IMR-90 (cell line): ENCODE measurements at regions not wholly inside any gene's neighbourhood (a gene's known extent, or its start where the extent isn't known, plus 50 kb on each side); places are given as distances from the start of the nearest gene placed in this dataset.

Experiments used
- ATAC-seq: fragments of 200-7000 bp; cut with Tn5 transposase; 2 replicates; pipeline ENCODE4 v1.9.1; 2020; ENCODE audit warnings: low read depth, mild to moderate bottlenecking, moderate library complexity
- BruUV-seq: library from RNA; stranded (reverse); fragments of 400-500 nt; replicated peaks from 2 replicates; lab custom pipeline; 2021; lab: Mats Ljungman, UMichigan
- CTCF ChIA-PET: fragments of 300-600 bp; formaldehyde crosslinking; extraction: SDS; loops from one replicate; lab custom pipeline; 2021; ENCODE audit warnings: antibody characterized with exemption; lab: Yijun Ruan, JAX
- POLR2A ChIA-PET: fragments of 300-600 bp; sonication (Branson Sonifier 250); formaldehyde crosslinking; loops from one replicate; lab custom pipeline; 2022; ENCODE audit warnings: antibody characterized with exemption; ENCODE audit not compliant: unreplicated experiment; lab: Charles Lee
- DNase-seq: peaks from one replicate; pipeline ENCODE4 v3.0.0; 2013
- H2AFZ ChIP-seq: replicated peaks from 2 replicates; pipeline ENCODE3; 2013; ENCODE audit warnings: low read length, mild to moderate bottlenecking; ENCODE audit not compliant: poor library complexity
- H2AK5ac ChIP-seq: 2 replicates; pipeline ENCODE4 v1.6.1; 2013; ENCODE audit warnings: low read depth, low read length, inconsistent platforms
- H2AK9ac ChIP-seq: replicated peaks from 2 replicates; pipeline ENCODE3; 2013; ENCODE audit warnings: mild to moderate bottlenecking, low read depth, low read length, moderate library complexity; ENCODE audit not compliant: poor library complexity
- H2BK120ac ChIP-seq: 2 replicates; pipeline ENCODE4 v1.6.1; 2013; ENCODE audit warnings: low read depth, low read length, inconsistent platforms
- H2BK15ac ChIP-seq: 3 replicates; pipeline ENCODE4 v1.6.1; 2013; ENCODE audit warnings: low read depth, low read length, inconsistent platforms
- H2BK20ac ChIP-seq: 2 replicates; pipeline ENCODE4 v1.6.1; 2013; ENCODE audit warnings: low read depth, mild to moderate bottlenecking, inconsistent platforms, low read length, moderate library complexity
- H2BK5ac ChIP-seq: 2 replicates; pipeline ENCODE4 v1.6.1; 2013; ENCODE audit warnings: mild to moderate bottlenecking, low read depth, low read length, inconsistent platforms; ENCODE audit not compliant: poor library complexity, severe bottlenecking
- H3K14ac ChIP-seq: replicated peaks from 2 replicates; pipeline ENCODE4 v1.6.1; 2013; ENCODE audit warnings: low read depth, low read length, inconsistent platforms
- H3K18ac ChIP-seq: 2 replicates; pipeline ENCODE4 v1.6.1; 2013; ENCODE audit warnings: low read depth, low read length, control low read depth
- H3K23ac ChIP-seq: 2 replicates; pipeline ENCODE4 v1.6.1; 2013; ENCODE audit warnings: low read depth, low read length, inconsistent platforms
- H3K27ac ChIP-seq: 2 replicates; pipeline ENCODE4 v1.5.1; 2013; ENCODE audit warnings: mild to moderate bottlenecking, control low read depth, low read length; ENCODE audit not compliant: insufficient read depth
- H3K27me3 ChIP-seq: 2 replicates; pipeline ENCODE4 v1.6.1; 2013; ENCODE audit warnings: low read length; ENCODE audit not compliant: control insufficient read depth, insufficient read depth
- H3K36me3 ChIP-seq: 2 replicates; pipeline ENCODE4 v1.6.1; 2013; ENCODE audit warnings: low read length, mixed read lengths; ENCODE audit not compliant: control insufficient read depth, insufficient read depth
- H3K4ac ChIP-seq: 2 replicates; pipeline ENCODE4 v1.6.1; 2013; ENCODE audit warnings: low read depth, low read length, inconsistent platforms
- H3K4me1 ChIP-seq: 2 replicates; pipeline ENCODE4 v1.6.1; 2013; ENCODE audit warnings: low read length, mixed read lengths; ENCODE audit not compliant: control insufficient read depth, insufficient read depth
- H3K4me2 ChIP-seq: 2 replicates; pipeline ENCODE4 v1.6.1; 2013; ENCODE audit warnings: low read depth, mild to moderate bottlenecking, control low read depth, low read length, moderate library complexity
- H3K4me3 ChIP-seq: 2 replicates; pipeline ENCODE4 v1.5.1; 2013; ENCODE audit warnings: low read depth, mild to moderate bottlenecking, control low read depth, low read length, moderate library complexity; ENCODE audit not compliant: insufficient read depth
- H3K56ac ChIP-seq: 2 replicates; pipeline ENCODE4 v1.6.1; 2013; ENCODE audit warnings: low read length, inconsistent platforms; ENCODE audit not compliant: insufficient read depth; ENCODE audit errors: extremely low read depth
- H3K79me1 ChIP-seq, 2 experiments: 2 replicates each; pipeline ENCODE4 v1.6.1; 2013; ENCODE audit warnings: low read length in 2 of 2, inconsistent platforms in 1 of 2, low read depth in 1 of 2
- H3K9ac ChIP-seq: 2 replicates; pipeline ENCODE4 v1.6.1; 2013; ENCODE audit warnings: low read depth, low read length, control low read depth
- H3K9me1 ChIP-seq: 2 replicates; pipeline ENCODE4 v1.6.1; 2013; ENCODE audit warnings: low read length, inconsistent platforms; ENCODE audit not compliant: insufficient read depth
- H3K9me3 ChIP-seq: 2 replicates; pipeline ENCODE4 v1.6.1; 2013; ENCODE audit warnings: low read length; ENCODE audit not compliant: control insufficient read depth, insufficient read depth
- H4K20me1 ChIP-seq: 2 replicates; pipeline ENCODE4 v1.6.1; 2013; ENCODE audit warnings: low read length, inconsistent platforms; ENCODE audit not compliant: insufficient read depth
- H4K5ac ChIP-seq: 2 replicates; pipeline ENCODE4 v1.6.1; 2013; ENCODE audit warnings: mild to moderate bottlenecking, low read depth, low read length, control low read depth
- H4K8ac ChIP-seq, 2 experiments: 2 replicates each; pipeline ENCODE4 v1.6.1; 2013; ENCODE audit warnings: low read depth in 2 of 2, low read length in 2 of 2, control low read depth in 1 of 2, inconsistent platforms in 1 of 2
- H4K91ac ChIP-seq: 2 replicates; pipeline ENCODE4 v1.6.1; 2013; ENCODE audit warnings: low read depth, low read length, inconsistent platforms; ENCODE audit not compliant: insufficient read depth
- CEBPB ChIP-seq: IDR thresholded peaks from 2 replicates; pipeline ENCODE4 v1.6.1; 2012; ENCODE audit warnings: low read depth, low read length, improper control_type of control experiment
- FOS ChIP-seq: fragments of 150-350 bp; IDR thresholded peaks from 2 replicates; pipeline ENCODE4 v1.6.1; 2016; ENCODE audit warnings: low read depth, low read length
- MAFK ChIP-seq: IDR thresholded peaks from 2 replicates; pipeline ENCODE4 v1.6.1; 2012; ENCODE audit warnings: low read depth, low read length, improper control_type of control experiment
- POLR2A ChIP-seq: IDR thresholded peaks from 2 replicates; pipeline ENCODE4 v1.6.1; 2012; ENCODE audit warnings: mild to moderate bottlenecking, low read depth, low read length
- SMC3 ChIP-seq: fragments of 150-350 bp; IDR thresholded peaks from 2 replicates; pipeline ENCODE4 v1.6.1; 2016; ENCODE audit warnings: low read depth, mild to moderate bottlenecking, antibody characterized with exemption, low read length, moderate library complexity
- WGBS, 2 experiments: methylation state at CpG; one replicate each; pipeline versions ENCODE4 v1.1.5 to v1.1.7; 2013; ENCODE audit warnings: missing lambda C conversion rate in 2 of 2; ENCODE audit not compliant: insufficient read length in 1 of 2; ENCODE audit errors: extremely low coverage in 2 of 2; 5-methylcytosine and 5-hydroxymethylcytosine counted together
- dilution Hi-C: fragments of 300-500 bp; cut with HindIII; formaldehyde crosslinking; loops from one replicate; pipeline ENCODE4 v1.14.3; 2018; ENCODE audit warnings: low sequenced_read_pairs; ENCODE audit not compliant: unreplicated experiment
- in situ Hi-C: fragments of 300-500 bp; cut with MboI; formaldehyde crosslinking; loops from 3 replicates; pipeline ENCODE4 v1.14.3; 2019; ENCODE audit warnings: low sequenced_read_pairs, inconsistent platforms, mixed read lengths
- intact Hi-C: fragments of 100-400 bp; cut with micrococcal nuclease; formaldehyde crosslinking; loops from 2 replicates; pipeline ENCODE4 v1.10.0; 2022
- TF ChIP-seq, protein P1 (sequence below): fragments of 150-350 bp; IDR thresholded peaks from 2 replicates; pipeline ENCODE4 v1.6.1; 2017; ENCODE audit warnings: mild to moderate bottlenecking, antibody characterized with exemption, low read length, low read depth

- no peak overlapping the region for H4K5ac ChIP-seq
- no peak overlapping the region for H3K9ac ChIP-seq
- no peak for DNase-seq
- H3K4me1 ChIP-seq = peaks cover 15% of the 10 kb centered on the region
- no peak overlapping the region for H3K4me3 ChIP-seq
- H4K8ac ChIP-seq = no peak overlapping the region
- no TSS peak for BruUV-seq
- no peaks in the 10 kb centered on the region for H3K36me3 ChIP-seq
- H2BK120ac ChIP-seq = peak overlapping the region; percentile 32
- no peaks in the 10 kb centered on the region for H3K79me1 ChIP-seq
- no peak overlapping the region for H3K14ac ChIP-seq
- in situ Hi-C loops (loop anchor here (10.0 kb wide), 2 partner anchors 738 to 818 kb away; no protein-coding TSS in a partner anchor), dilution Hi-C loops (no loop called here), intact Hi-C loops (loop anchor here (5.0 to 10.0 kb wide), 3 partner anchors 120 to 958 kb away; no protein-coding TSS in a partner anchor)
- H2AFZ ChIP-seq = no peak overlapping the region
- no peak overlapping the region for H3K23ac ChIP-seq
- H2BK20ac ChIP-seq = peak overlapping the region; percentile 68
- H2AK9ac ChIP-seq = no peak overlapping the region
- TF ChIP-seq SMC3 (no peak), FOS (no peak), MAFK (peak; percentile 41; the same call in 1 of the 2 replicates), CEBPB (no peak), POLR2A (no peak)
- TF ChIP-seq, protein P1, sequence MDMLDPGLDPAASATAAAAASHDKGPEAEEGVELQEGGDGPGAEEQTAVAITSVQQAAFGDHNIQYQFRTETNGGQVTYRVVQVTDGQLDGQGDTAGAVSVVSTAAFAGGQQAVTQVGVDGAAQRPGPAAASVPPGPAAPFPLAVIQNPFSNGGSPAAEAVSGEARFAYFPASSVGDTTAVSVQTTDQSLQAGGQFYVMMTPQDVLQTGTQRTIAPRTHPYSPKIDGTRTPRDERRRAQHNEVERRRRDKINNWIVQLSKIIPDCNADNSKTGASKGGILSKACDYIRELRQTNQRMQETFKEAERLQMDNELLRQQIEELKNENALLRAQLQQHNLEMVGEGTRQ = no peak
- no peaks in the 10 kb centered on the region for H3K27me3 ChIP-seq
- ChIA-PET CTCF (interaction anchor here (0.6 to 1.7 kb wide), 3 partner anchors 289 to 736 kb away, joined by 3 to 7 read pairs (median 4); no protein-coding TSS in a partner anchor), POLR2A (interaction anchor here (0.7 kb wide), 1 partner anchor 103 kb away, joined by 5 read pairs; no protein-coding TSS in a partner anchor)
- H3K4ac ChIP-seq = no peak overlapping the region
- H3K9me1 ChIP-seq = peaks cover 4% of the 10 kb centered on the region; the same call in 1 of the 2 replicates
- H3K18ac ChIP-seq = no peak overlapping the region; the same call in 1 of the 2 replicates
- no peak overlapping the region for H3K27ac ChIP-seq
- 100% methylated on average over 2 to 3 of the region's 9 CpGs for WGBS, 2 experiments
- no peak for ATAC-seq
- H3K9me3 ChIP-seq = no peaks in the 10 kb centered on the region
- H2AK5ac ChIP-seq = no peak overlapping the region
- no peak overlapping the region; the same call in 1 of the 2 replicates for H3K56ac ChIP-seq
- H3K4me2 ChIP-seq = no peak overlapping the region
- no peak overlapping the region; the same call in 2 of the 3 replicates for H2BK15ac ChIP-seq
- no peak overlapping the region for H4K91ac ChIP-seq
- no peaks in the 10 kb centered on the region for H4K20me1 ChIP-seq
- no peak overlapping the region for H2BK5ac ChIP-seq
These were observed 84.3 kb upstream of the PREP start for GRCh38 chr6:105487040-105487790.
